Fibroblast of villous mesenchyme (primary cell): ENCODE measurements at regions not wholly inside any gene's neighbourhood (a gene's known extent, or its start where the extent isn't known, plus 50 kb on each side); places are given as distances from the start of the nearest gene placed in this dataset.

Experiments used
- DNase-seq: peaks from one replicate; pipeline ENCODE4 v3.0.0-alpha.2; 2010; ENCODE audit warnings: low read depth
- H3K4me3 ChIP-seq: 2 replicates; pipeline ENCODE4 v1.5.1; 2011; ENCODE audit warnings: low read depth, mild to moderate bottlenecking, low read length
- TF ChIP-seq, protein P1 (sequence below): IDR thresholded peaks from 2 replicates; pipeline ENCODE4 v1.5.1; 2012; ENCODE audit warnings: low read depth, mild to moderate bottlenecking, low read length; ENCODE audit not compliant: insufficient read depth

DNA sequence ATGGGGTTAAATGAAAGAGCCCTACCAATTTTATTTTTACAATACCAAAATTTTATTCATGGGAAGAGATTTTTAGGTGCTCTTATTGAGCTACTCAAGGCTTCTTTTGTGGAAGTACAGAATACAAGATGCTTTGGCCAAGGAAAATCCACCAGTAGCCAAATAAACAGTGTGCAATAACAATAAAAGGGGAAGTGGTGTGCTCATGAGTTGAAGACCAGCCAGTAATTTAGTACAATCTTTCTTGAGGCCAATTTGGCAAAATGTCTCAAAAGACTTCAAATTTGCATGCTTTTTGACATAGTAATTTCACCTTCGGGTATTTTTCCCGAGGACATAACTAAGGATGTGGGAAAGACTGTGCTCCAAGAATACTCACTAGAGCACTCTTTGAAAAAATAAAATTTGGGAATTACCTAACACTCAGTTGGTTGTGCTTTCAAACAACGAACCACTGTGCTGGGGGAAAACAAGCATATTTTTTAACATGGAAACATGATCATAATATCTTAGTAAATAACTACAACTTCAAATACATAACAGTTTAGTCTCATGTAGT is 294.0 kb downstream of the DIPK2A start:
- DNase-seq: no peak
- H3K4me3 ChIP-seq: no peak overlapping the region
- TF ChIP-seq, protein P1, sequence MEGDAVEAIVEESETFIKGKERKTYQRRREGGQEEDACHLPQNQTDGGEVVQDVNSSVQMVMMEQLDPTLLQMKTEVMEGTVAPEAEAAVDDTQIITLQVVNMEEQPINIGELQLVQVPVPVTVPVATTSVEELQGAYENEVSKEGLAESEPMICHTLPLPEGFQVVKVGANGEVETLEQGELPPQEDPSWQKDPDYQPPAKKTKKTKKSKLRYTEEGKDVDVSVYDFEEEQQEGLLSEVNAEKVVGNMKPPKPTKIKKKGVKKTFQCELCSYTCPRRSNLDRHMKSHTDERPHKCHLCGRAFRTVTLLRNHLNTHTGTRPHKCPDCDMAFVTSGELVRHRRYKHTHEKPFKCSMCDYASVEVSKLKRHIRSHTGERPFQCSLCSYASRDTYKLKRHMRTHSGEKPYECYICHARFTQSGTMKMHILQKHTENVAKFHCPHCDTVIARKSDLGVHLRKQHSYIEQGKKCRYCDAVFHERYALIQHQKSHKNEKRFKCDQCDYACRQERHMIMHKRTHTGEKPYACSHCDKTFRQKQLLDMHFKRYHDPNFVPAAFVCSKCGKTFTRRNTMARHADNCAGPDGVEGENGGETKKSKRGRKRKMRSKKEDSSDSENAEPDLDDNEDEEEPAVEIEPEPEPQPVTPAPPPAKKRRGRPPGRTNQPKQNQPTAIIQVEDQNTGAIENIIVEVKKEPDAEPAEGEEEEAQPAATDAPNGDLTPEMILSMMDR: no peak

DNA sequence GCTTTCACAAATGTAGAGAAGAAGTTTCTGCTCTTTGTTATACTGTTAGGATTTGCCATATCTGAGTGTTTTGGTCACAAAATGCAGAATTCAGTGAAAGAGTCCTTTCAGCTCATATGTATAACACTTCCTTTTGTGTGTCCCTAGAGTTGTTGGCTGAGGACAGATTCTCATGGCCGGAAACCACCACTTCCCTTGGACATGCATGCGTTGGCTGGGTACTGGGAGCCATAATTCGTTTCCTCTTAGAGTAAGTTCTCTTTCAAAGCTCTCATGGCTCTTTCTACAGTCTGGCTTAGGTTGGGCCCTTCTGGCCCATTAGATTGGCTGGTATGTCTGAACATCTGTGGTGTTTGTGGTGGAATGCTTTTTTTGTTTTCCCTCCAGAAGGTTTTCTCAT is 298.5 kb downstream of the DIPK2A start:
- no peak overlapping the region for H3K4me3 ChIP-seq
- TF ChIP-seq, protein P1: no peak
- no peak for DNase-seq

DNA sequence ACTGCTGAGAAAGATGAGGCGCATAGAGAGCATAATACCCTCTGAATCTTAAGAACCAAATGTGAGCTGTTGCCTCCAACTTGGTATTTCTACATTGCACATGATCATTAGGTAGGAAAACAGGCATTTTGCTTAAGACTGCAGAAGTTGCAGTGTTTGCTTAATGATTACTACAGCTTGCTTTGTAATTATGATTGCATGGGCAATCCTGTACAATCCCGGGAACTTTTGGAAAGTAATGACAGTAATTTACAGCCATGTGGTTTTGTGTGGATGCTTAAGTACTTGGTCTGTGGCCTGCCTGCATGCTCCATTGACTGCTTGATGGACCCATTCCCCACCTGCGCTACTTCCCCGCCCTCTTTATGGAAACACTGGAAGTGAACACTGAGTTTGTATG is 301.1 kb downstream of the DIPK2A start:
- TF ChIP-seq, protein P1: no peak
- H3K4me3 ChIP-seq: no peak overlapping the region
- no peak for DNase-seq

DNA sequence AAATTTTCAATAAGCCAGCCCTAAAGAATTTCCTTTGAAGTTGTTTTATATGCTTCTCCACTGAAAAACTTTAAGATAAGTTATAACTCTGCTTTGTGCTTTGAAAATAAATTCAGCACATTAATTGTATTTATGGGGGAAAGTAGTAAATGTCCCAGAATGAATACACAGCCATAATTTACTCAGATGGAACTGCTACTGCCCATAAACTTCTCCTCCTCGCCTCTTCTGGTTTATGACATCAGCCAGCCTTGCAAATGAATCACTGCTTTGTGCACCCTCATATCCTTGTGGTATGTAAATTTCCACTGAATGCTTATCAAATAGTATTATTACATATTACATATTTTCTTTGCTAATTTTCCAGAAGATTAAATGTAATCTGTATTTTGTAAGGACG is 302.0 kb downstream of the DIPK2A start:
- TF ChIP-seq, protein P1: no peak
- no peak overlapping the region for H3K4me3 ChIP-seq
- peak; percentile 37 for DNase-seq

DNA sequence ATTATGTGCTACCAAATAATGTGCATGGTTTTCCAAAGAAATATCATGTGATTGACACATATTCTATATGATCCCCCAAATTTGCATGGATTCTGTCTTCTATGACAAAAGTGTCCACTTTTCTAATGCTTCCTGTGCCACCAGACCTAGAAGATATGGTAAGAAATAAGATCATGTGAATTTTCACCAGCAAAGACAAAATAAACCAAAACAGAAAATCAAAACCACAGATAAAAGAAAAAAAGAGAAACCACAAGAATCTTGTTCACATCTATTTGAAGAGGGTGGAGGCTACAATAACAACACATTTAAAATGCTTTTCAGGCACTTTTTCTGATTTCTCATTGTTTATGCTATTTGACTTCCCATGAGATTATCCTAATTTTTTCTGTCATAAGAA is 303.4 kb downstream of the DIPK2A start:
- no peak for DNase-seq
- H3K4me3 ChIP-seq: no peak overlapping the region
- TF ChIP-seq, protein P1: no peak

DNA sequence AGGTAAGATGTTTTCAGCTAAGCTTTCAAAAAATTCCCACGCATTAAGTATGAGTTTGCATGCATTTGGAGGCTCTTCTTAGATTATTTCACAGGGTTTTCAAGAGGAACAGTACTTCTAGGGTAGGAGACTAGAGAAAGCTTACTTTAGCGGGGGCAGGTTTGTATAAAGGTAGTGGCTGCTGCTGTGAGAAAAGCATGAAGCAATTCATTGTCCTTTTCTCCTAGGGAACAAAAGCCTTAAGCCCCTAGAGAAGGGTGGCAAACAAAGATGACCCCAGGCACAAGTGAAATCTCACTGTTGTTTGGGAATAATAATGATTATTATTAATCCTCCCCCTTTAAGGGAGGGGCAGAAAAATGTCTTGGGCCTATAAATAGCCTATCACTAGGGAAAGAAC is 310.7 kb downstream of the DIPK2A start:
- DNase-seq: no peak
- H3K4me3 ChIP-seq: no peak overlapping the region
- TF ChIP-seq, protein P1: no peak

DNA sequence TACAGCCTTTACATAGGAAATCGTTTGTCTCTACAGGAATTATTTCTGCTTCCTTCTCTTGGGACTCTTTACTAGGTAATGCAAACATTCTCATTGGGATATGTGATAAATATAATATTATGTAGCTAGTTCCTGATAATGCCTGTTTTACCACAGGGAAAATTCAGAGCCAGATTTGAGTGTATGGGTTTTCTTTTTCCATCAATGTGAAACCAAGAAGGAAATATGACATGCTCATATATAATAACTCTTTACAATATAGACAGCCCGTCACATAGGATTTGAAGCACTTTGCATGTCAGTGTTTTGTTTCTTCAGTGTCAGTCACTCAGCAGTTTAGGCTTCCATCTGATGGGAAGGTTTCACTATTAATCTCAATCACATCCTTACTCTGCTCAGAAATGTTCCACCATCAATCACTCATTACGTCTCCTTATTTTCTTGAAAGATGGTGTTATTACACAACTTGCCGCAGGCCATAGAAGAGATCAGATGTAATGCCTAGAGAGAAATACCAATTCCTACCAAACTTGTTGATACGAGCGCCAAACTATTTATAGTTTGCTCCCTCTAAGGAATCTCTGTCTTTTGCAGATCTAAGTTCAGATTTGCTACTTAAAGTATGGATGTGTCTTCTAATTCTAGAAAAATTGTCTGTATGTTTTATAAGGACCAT is 314.8 kb downstream of the DIPK2A start:
- no peak overlapping the region for H3K4me3 ChIP-seq
- TF ChIP-seq, protein P1: no peak
- DNase-seq: no peak
